EH (cell line): ENCODE measurements at regions not wholly inside any gene's neighbourhood (a gene's known extent, or its start where the extent isn't known, plus 50 kb on each side); places are given as distances from the start of the nearest gene placed in this dataset.
"Not testable (repeated sequence)": the region's sequence is repeated elsewhere in the genome, so short reads cannot be mapped to it uniquely, and the experiment has no call there.

Experiments
- DNase-seq: peaks from one replicate; pipeline ENCODE4 v3.0.0-alpha.2; 2015; ENCODE audit warnings: low read depth

- DNase-seq = no peak
These were observed 151.7 kb upstream of the ASB18 start for GRCh38 chr2:236415684-236416444.

GRCh38 chr2:236417150-236417549 lies 152.5 kb upstream of the ACKR3 start:
- DNase-seq = no peak

GRCh38 chr2:236430584-236430983 lies 139.0 kb upstream of the ACKR3 start:
- no peak for DNase-seq

- no peak for DNase-seq
These were observed 135.0 kb upstream of the ACKR3 start for GRCh38 chr2:236434593-236434992.

GRCh38 chr2:236440110-236440881 lies 129.3 kb upstream of the ACKR3 start:
- DNase-seq = no peak

GRCh38 chr2:236444187-236444586 lies 125.4 kb upstream of the ACKR3 start:
- no peak for DNase-seq

- DNase-seq = no peak
These were observed 123.9 kb upstream of the ACKR3 start for GRCh38 chr2:236445678-236446077.

GRCh38 chr2:236446521-236446920 lies 123.1 kb upstream of the ACKR3 start:
- no peak for DNase-seq

GRCh38 chr2:236449167-236449761 lies 120.4 kb upstream of the ACKR3 start:
- DNase-seq = no peak

GRCh38 chr2:236452238-236452637 lies 117.4 kb upstream of the ACKR3 start:
- DNase-seq = no peak

GRCh38 chr2:236454076-236454475 lies 115.5 kb upstream of the ACKR3 start:
- no peak for DNase-seq

GRCh38 chr2:236459393-236459792 lies 110.2 kb upstream of the ACKR3 start:
- no peak for DNase-seq

- no peak for DNase-seq
These were observed 105.5 kb upstream of the ACKR3 start for GRCh38 chr2:236464140-236464539.

- no peak for DNase-seq
These were observed 96.7 kb upstream of the ACKR3 start for GRCh38 chr2:236472720-236473495.

- no peak for DNase-seq
These were observed 95.9 kb upstream of the ACKR3 start for GRCh38 chr2:236473691-236474090.

GRCh38 chr2:236479814-236480213 lies 89.8 kb upstream of the ACKR3 start:
- no peak for DNase-seq

GRCh38 chr2:236483102-236483501 lies 86.5 kb upstream of the ACKR3 start:
- no peak for DNase-seq

- no peak for DNase-seq
These were observed 84.1 kb upstream of the ACKR3 start for GRCh38 chr2:236485519-236485918.

GRCh38 chr2:236489083-236489482 lies 80.5 kb upstream of the ACKR3 start:
- not testable (repeated sequence) for DNase-seq

GRCh38 chr2:236489895-236490404 lies 79.7 kb upstream of the ACKR3 start:
- DNase-seq = no peak

GRCh38 chr2:236496340-236496739 lies 73.3 kb upstream of the ACKR3 start:
- no peak for DNase-seq

GRCh38 chr2:236498369-236498768 lies 71.3 kb upstream of the ACKR3 start:
- DNase-seq = peak; percentile 44
